GM12875 (cell line): ENCODE measurements at regions not wholly inside any gene's neighbourhood (a gene's known extent, or its start where the extent isn't known, plus 50 kb on each side); places are given as distances from the start of the nearest gene placed in this dataset.

Experiments used
- H3K4me3 ChIP-seq: one replicate; pipeline ENCODE4 v1.5.1; 2011; ENCODE audit warnings: low read depth, low read length, control low read depth
- TF ChIP-seq, protein P1 (sequence below): IDR thresholded peaks from 2 replicates; pipeline ENCODE4 v1.5.1; 2011; ENCODE audit warnings: low read depth, mild to moderate bottlenecking, control low read depth, inconsistent platforms, low read length, moderate library complexity, borderline replicate concordance; ENCODE audit not compliant: insufficient read depth

DNA sequence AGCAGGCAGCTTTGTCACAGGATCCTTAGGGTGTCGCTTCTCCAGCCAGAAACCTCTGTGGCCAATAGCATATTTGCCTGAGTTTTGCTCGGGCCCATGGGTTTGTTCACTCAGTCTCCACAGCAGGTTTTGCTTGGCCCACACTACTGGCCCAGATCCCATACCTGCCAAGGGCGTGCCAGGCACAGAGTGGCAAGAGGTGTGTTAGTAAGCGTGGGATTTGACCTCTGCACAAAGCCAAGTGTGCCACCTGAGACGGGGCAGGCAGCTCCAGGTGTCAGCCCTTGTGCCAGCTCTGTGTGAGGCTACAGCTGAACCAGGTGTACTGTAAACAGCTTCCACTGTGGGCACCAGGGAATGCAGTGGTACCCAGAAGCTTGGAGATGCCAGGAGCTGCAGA, 2003.0 kb downstream of the C4orf33 start:
- TF ChIP-seq, protein P1, sequence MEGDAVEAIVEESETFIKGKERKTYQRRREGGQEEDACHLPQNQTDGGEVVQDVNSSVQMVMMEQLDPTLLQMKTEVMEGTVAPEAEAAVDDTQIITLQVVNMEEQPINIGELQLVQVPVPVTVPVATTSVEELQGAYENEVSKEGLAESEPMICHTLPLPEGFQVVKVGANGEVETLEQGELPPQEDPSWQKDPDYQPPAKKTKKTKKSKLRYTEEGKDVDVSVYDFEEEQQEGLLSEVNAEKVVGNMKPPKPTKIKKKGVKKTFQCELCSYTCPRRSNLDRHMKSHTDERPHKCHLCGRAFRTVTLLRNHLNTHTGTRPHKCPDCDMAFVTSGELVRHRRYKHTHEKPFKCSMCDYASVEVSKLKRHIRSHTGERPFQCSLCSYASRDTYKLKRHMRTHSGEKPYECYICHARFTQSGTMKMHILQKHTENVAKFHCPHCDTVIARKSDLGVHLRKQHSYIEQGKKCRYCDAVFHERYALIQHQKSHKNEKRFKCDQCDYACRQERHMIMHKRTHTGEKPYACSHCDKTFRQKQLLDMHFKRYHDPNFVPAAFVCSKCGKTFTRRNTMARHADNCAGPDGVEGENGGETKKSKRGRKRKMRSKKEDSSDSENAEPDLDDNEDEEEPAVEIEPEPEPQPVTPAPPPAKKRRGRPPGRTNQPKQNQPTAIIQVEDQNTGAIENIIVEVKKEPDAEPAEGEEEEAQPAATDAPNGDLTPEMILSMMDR = no peak

DNA sequence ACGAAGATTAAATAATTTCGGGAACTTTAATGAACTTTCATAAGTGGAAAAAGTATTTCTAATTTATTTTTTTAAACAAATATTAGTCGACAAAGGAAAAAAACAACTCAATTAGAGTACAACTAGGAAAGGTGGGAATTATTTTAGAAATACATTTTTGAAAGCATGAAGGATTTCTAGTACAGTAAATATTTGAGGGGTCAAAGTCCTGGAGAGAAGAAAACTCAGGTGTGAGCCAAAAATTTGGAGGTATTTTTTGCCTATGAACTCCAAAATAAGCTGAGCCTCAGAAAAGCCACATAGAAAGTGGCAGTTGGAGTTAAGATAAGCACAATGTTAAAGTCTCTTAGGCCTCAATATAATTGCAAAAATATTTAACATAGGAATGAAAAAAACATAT, 2017.3 kb downstream of the C4orf33 start:
- H3K4me3 ChIP-seq = no peak overlapping the region
- TF ChIP-seq, protein P1 = no peak

More for the DNA sequence above, 2003.0 kb downstream of the C4orf33 start:
- H3K4me3 ChIP-seq = no peak overlapping the region

DNA sequence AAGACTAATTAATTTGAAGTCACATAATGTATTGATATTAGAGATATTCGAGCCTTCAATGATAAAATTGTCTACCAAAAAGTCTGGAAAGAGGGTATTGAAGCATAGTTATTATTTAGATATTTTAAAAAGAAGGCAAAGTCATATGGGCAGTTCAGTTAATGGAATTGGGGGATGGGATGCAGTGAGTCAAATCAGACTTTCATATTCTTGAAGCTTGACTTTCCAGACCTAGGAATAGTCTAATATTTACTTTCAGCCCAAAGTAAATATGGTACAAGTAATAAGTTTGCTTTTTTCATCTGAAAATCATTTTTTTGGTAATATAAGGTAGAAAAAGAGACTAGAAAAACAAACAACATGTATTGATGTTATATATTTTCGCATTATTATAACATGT, 2017.8 kb downstream of the C4orf33 start:
- H3K4me3 ChIP-seq = no peak overlapping the region
- TF ChIP-seq, protein P1 = no peak

DNA sequence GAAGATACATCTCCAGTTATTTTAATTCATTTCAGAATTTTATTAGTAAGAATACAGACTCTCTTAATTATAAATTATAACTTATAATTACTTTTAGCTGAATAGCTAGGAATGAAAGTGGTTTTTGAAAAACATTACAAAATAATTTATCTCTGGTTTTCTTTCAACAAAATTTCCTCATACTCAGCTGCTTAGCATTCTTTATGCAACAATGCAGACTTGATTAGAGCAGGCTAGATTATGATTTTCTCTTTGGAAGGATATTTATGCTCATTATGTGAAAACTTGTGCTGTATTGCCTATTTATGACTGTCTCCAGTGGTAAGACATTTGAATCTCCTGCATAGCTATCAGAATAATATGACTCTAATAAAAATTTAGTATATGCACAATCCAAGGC, 2023.7 kb downstream of the C4orf33 start:
- H3K4me3 ChIP-seq = no peak overlapping the region
- TF ChIP-seq, protein P1 = no peak

DNA sequence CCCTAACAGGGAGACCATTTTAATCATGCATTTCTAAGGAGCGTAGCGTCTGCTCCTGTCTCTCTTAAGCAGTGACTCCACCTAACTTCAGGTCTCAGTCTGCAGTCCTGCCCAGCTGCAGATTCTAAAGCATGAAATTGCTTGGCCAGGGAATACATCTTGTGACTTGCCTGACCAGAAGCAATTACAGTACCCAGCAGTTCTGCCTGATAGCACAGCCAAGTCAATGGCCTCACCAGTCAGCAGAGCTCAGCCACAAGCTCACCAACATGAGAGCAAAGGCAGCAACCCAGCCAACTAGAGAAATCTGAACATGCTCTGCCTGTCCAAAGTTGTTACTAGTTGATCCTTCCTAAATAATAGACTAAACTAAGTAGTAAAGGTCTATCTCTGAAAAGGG, 2011.9 kb upstream of the PCDH10 start:
- TF ChIP-seq, protein P1 = no peak

DNA sequence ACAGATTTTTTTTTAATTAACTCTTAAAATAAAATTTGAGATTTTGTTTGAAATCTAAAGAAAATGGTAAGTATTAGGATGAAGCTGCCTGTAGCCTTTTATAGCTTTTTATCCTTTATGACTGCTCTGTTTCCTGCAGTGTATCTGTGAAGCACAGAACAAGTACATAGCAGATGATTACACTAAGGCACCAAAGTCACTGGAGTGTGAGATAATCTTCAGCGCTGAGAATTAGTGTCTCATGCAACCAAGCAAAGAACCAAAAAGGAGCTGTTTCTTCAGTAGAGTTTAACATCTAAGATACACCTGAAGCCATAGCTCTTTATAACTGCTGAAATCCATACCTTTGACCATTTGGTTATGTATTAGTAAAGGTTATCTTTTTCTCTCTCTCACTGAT, 1989.8 kb upstream of the PCDH10 start:
- no peak overlapping the region for H3K4me3 ChIP-seq
- TF ChIP-seq, protein P1 = no peak

More for the DNA sequence above, 2011.9 kb upstream of the PCDH10 start:
- no peak overlapping the region for H3K4me3 ChIP-seq

DNA sequence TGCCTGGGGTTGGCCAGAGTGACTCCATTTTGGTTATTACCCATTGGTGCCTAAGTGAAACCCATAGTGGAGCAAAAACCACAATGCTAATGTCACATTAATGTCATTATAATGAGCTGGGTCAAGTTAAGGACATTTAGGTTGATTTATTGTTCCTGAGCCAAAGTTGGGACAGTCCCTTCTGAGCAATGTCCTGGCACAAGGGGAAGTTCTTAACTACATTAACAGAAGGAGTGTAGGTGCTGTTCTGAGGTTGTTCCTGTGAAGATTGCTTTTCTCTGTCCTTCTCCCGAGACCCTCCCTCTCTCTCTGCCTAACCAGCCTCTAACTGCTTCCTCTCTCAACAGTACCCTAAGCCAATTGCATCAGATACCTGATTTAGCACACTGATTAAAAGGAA, 1956.8 kb upstream of the PCDH10 start:
- TF ChIP-seq, protein P1 = no peak
- H3K4me3 ChIP-seq = no peak overlapping the region
